H9 (cell line): ENCODE measurements at regions not wholly inside any gene's neighbourhood (a gene's known extent, or its start where the extent isn't known, plus 50 kb on each side); places are given as distances from the start of the nearest gene placed in this dataset.

Experiments used
- DNase-seq: peaks from one replicate; pipeline ENCODE4 v3.0.0-alpha.2; 2017
- H2AFZ ChIP-seq: one replicate; pipeline ENCODE4 v1.6.1; 2013; ENCODE audit warnings: mild to moderate bottlenecking, low read length, control low read depth, moderate library complexity
- H2AK5ac ChIP-seq: 2 replicates; pipeline ENCODE4 v1.6.1; 2013; ENCODE audit warnings: low read length, control low read depth, mixed read lengths; ENCODE audit not compliant: insufficient read length
- H2BK120ac ChIP-seq: one replicate; pipeline ENCODE4 v1.6.1; 2013; ENCODE audit warnings: low read depth, mild to moderate bottlenecking, low read length, control low read depth, inconsistent platforms; ENCODE audit not compliant: poor library complexity, severe bottlenecking
- H2BK12ac ChIP-seq: 2 replicates; pipeline ENCODE4 v1.6.1; 2013; ENCODE audit warnings: low read length, control low read depth, mixed read lengths, low read depth; ENCODE audit not compliant: insufficient read length
- H2BK15ac ChIP-seq: 2 replicates; pipeline ENCODE4 v1.6.1; 2013; ENCODE audit warnings: low read depth, low read length, control low read depth
- H2BK20ac ChIP-seq: one replicate; pipeline ENCODE4 v1.6.1; 2013; ENCODE audit warnings: low read depth, mild to moderate bottlenecking, low read length, control low read depth, inconsistent platforms; ENCODE audit not compliant: poor library complexity, severe bottlenecking
- H2BK5ac ChIP-seq: 2 replicates; pipeline ENCODE4 v1.6.1; 2013; ENCODE audit warnings: low read length, control low read depth, mixed read lengths; ENCODE audit not compliant: insufficient read length
- H3K14ac ChIP-seq: 2 replicates; pipeline ENCODE4 v1.6.1; 2013; ENCODE audit warnings: low read length, control low read depth; ENCODE audit not compliant: insufficient read depth
- H3K18ac ChIP-seq: 2 replicates; pipeline ENCODE4 v1.6.1; 2013; ENCODE audit warnings: low read depth, mild to moderate bottlenecking, mixed read lengths, low read length, control low read depth; ENCODE audit not compliant: insufficient read length
- H3K23ac ChIP-seq: 2 replicates; pipeline ENCODE4 v1.6.1; 2013; ENCODE audit warnings: low read length, control low read depth, mixed read lengths, low read depth; ENCODE audit not compliant: insufficient read length
- H3K23me2 ChIP-seq: 2 replicates; pipeline ENCODE4 v1.6.1; 2013; ENCODE audit warnings: low read depth, mild to moderate bottlenecking, mixed read lengths, low read length, control low read depth; ENCODE audit not compliant: insufficient read length, poor library complexity, severe bottlenecking
- H3K27ac ChIP-seq: 2 replicates; pipeline ENCODE4 v1.5.1; 2013; ENCODE audit warnings: low read length, control low read depth, mixed read lengths, low read depth; ENCODE audit not compliant: insufficient read length
- H3K27me3 ChIP-seq: 2 replicates; pipeline ENCODE4 v1.6.1; 2013; ENCODE audit warnings: low read length, control low read depth, inconsistent platforms; ENCODE audit not compliant: insufficient read depth
- H3K4ac ChIP-seq: 2 replicates; pipeline ENCODE4 v1.6.1; 2013; ENCODE audit warnings: low read depth, mild to moderate bottlenecking, control low read depth, inconsistent platforms, low read length, moderate library complexity
- H3K4me1 ChIP-seq: 2 replicates; pipeline ENCODE4 v1.6.1; 2013; ENCODE audit warnings: low read length, control low read depth, inconsistent platforms; ENCODE audit not compliant: insufficient read depth
- H3K4me2 ChIP-seq: 2 replicates; pipeline ENCODE4 v1.6.1; 2013; ENCODE audit warnings: low read length, control low read depth, mixed read lengths; ENCODE audit not compliant: insufficient read length, insufficient read depth
- H3K56ac ChIP-seq: 2 replicates; pipeline ENCODE4 v1.6.1; 2013; ENCODE audit warnings: low read depth, mild to moderate bottlenecking, mixed read lengths, low read length, control low read depth; ENCODE audit not compliant: insufficient read length
- H3K79me1 ChIP-seq: 2 replicates; pipeline ENCODE4 v1.6.1; 2013; ENCODE audit warnings: low read depth, mild to moderate bottlenecking, moderate library complexity, low read length, control low read depth, inconsistent platforms; ENCODE audit not compliant: insufficient read depth, poor library complexity, severe bottlenecking
- H3K79me2 ChIP-seq: 2 replicates; pipeline ENCODE4 v1.6.1; 2013; ENCODE audit warnings: low read length, control low read depth, inconsistent platforms; ENCODE audit not compliant: insufficient read depth
- H3K9ac ChIP-seq: 2 replicates; pipeline ENCODE4 v1.6.1; 2013; ENCODE audit warnings: low read length, control low read depth, mixed read lengths; ENCODE audit not compliant: insufficient read length; ENCODE audit errors: extremely low read depth
- H3K9me3 ChIP-seq: one replicate; pipeline ENCODE4 v1.6.1; 2013; ENCODE audit warnings: low read depth, low read length, inconsistent platforms; ENCODE audit not compliant: control insufficient read depth
- H3T11ph ChIP-seq: one replicate; pipeline ENCODE4 v1.6.1; 2013; ENCODE audit warnings: mild to moderate bottlenecking, low read length, control low read depth, inconsistent platforms
- H4K20me1 ChIP-seq: one replicate; pipeline ENCODE4 v1.6.1; 2013; ENCODE audit not compliant: control insufficient read depth, insufficient read length, insufficient read depth
- H4K5ac ChIP-seq: 2 replicates; pipeline ENCODE4 v1.6.1; 2013; ENCODE audit warnings: low read depth, mild to moderate bottlenecking, mixed read lengths, low read length, control low read depth; ENCODE audit not compliant: insufficient read length
- H4K8ac ChIP-seq: replicated peaks from 2 replicates; pipeline ENCODE4 v1.6.1; 2013; ENCODE audit warnings: low read length, control low read depth, mixed read lengths, low read depth; ENCODE audit not compliant: insufficient read length
- H4K91ac ChIP-seq: 2 replicates; pipeline ENCODE4 v1.6.1; 2013; ENCODE audit warnings: low read depth, mild to moderate bottlenecking, moderate library complexity, mixed read lengths, low read length, control low read depth; ENCODE audit not compliant: insufficient read length
- H3K27ac Mint-ChIP-seq, 3 experiments: 2 replicates in 2 of 3; 3 replicates in 1 of 3; pipeline ENCODE4 v1.8.0; 2020 to 2021; ENCODE audit warnings: mixed read lengths in 3 of 3, mild to moderate bottlenecking in 1 of 3, moderate library complexity in 1 of 3
- H3K27me3 Mint-ChIP-seq: 2 replicates; pipeline ENCODE4 v1.8.0; 2021; ENCODE audit warnings: low read depth, mild to moderate bottlenecking, moderate library complexity, mixed read lengths
- H3K36me3 Mint-ChIP-seq, 3 experiments: 2 replicates in 2 of 3; 3 replicates in 1 of 3; pipeline ENCODE4 v1.8.0; 2020 to 2021; ENCODE audit warnings: low read depth in 3 of 3, mixed read lengths in 3 of 3; ENCODE audit not compliant: insufficient read depth in 1 of 3
- H3K4me1 Mint-ChIP-seq, 2 experiments: 2 replicates each; pipeline ENCODE4 v1.8.0; 2020; ENCODE audit warnings: mixed read lengths in 2 of 2
- H3K4me3 Mint-ChIP-seq, 2 experiments: 2 replicates in 1 of 2; 3 replicates in 1 of 2; pipeline ENCODE4 v1.8.0; 2020 to 2021; ENCODE audit warnings: mild to moderate bottlenecking in 2 of 2, mixed read lengths in 2 of 2, moderate library complexity in 1 of 2
- H3K9me3 Mint-ChIP-seq, 2 experiments: 2 replicates in 1 of 2; 3 replicates in 1 of 2; pipeline ENCODE4 v1.8.0; 2020; ENCODE audit warnings: mild to moderate bottlenecking in 2 of 2, mixed read lengths in 2 of 2, moderate library complexity in 1 of 2
- WGBS: extraction: QIAGEN DNeasy Blood & Tissue Kit; methylation state at CpG from one replicate; pipeline ENCODE4 v1.1.7; 2013; ENCODE audit warnings: missing lambda C conversion rate, low lambda C conversion rate, mixed read lengths; ENCODE audit not compliant: insufficient read length; ENCODE audit errors: extremely low coverage; 5-methylcytosine and 5-hydroxymethylcytosine counted together
- TF ChIP-seq, protein P1 (sequence below): fragments of 200-600 bp; sonication (generic); conservative IDR thresholded peaks from 3 replicates; pipeline ENCODE4 v1.8.0; 2021; ENCODE audit warnings: antibody characterized with exemption, mild to moderate bottlenecking

- TF ChIP-seq, protein P1, sequence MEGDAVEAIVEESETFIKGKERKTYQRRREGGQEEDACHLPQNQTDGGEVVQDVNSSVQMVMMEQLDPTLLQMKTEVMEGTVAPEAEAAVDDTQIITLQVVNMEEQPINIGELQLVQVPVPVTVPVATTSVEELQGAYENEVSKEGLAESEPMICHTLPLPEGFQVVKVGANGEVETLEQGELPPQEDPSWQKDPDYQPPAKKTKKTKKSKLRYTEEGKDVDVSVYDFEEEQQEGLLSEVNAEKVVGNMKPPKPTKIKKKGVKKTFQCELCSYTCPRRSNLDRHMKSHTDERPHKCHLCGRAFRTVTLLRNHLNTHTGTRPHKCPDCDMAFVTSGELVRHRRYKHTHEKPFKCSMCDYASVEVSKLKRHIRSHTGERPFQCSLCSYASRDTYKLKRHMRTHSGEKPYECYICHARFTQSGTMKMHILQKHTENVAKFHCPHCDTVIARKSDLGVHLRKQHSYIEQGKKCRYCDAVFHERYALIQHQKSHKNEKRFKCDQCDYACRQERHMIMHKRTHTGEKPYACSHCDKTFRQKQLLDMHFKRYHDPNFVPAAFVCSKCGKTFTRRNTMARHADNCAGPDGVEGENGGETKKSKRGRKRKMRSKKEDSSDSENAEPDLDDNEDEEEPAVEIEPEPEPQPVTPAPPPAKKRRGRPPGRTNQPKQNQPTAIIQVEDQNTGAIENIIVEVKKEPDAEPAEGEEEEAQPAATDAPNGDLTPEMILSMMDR: no peak
- Histone ChIP-seq H2BK20ac (no peak overlapping the region), H2BK120ac (no peak overlapping the region), H3K9ac (no peak overlapping the region), H2BK5ac (no peak overlapping the region), H3K56ac (no peak overlapping the region), H3K79me2 (no peaks in the 10 kb centered on the region), H2AK5ac (no peak overlapping the region), H3K4ac (no peak overlapping the region), H2AFZ (no peak overlapping the region), H4K5ac (no peak overlapping the region), H4K8ac (no peak overlapping the region), H3K23me2 (no peaks in the 10 kb centered on the region), H4K20me1 (no peaks in the 10 kb centered on the region), H3T11ph (no peak overlapping the region), H3K14ac (no peak overlapping the region; the same call in 1 of the 2 replicates), H3K4me2 (no peak overlapping the region), H3K9me3 (no peaks in the 10 kb centered on the region), H3K79me1 (no peaks in the 10 kb centered on the region), H2BK12ac (no peak overlapping the region), H3K27ac (no peak overlapping the region), H3K27me3 (no peaks in the 10 kb centered on the region), H4K91ac (no peak overlapping the region), H2BK15ac (no peak overlapping the region), H3K4me1 (peaks cover 5% of the 10 kb centered on the region; the same call in 1 of the 2 replicates), H3K23ac (no peak overlapping the region), H3K18ac (no peak overlapping the region)
- Mint-ChIP-seq H3K4me3 (no peak overlapping the region), H3K36me3 (no peaks in the 10 kb centered on the region), H3K27me3 (peaks cover 2% of the 10 kb centered on the region), H3K9me3 (no peaks in the 10 kb centered on the region), H3K4me1 (peaks cover 57 to 61% of the 10 kb centered on the region in 2 experiments), H3K27ac (no peak overlapping the region; a peak in 1 of 7 replicates)
- no peak for DNase-seq
- WGBS: no CpG with 5 or more reads among the region's 5 CpGs
Measured at GRCh38 chr1:201632364-201632952, 93.5 kb downstream of the NAV1 start.
